ENCODE measurements at regions not wholly inside any gene's neighbourhood (a gene's known extent, or its start where the extent isn't known, plus 50 kb on each side); places are given as distances from the start of the nearest gene placed in this dataset.

- TF ChIP-seq EZH2 (IDR thresholded peaks at IDR 0.05; ENCODE audit: low read depth, unreplicated experiment) = no peak
- TF ChIP-seq CTCF (conservative IDR thresholded peaks at IDR 0.05; ENCODE audit: low read depth in 2 of 2) = no peak
- no peak for TF ChIP-seq POLR2AphosphoS5 (IDR thresholded peaks at IDR 0.05; ENCODE audit: low read depth)
- TF ChIP-seq CREB1 (CRISPR knock-in tag; IDR thresholded peaks at IDR 0.05; ENCODE audit: low read depth) = no peak
These were observed 1745.6 kb upstream of the CELF4 start for GRCh38 chr18:39311111-39311712.

Measured in GM23338 (cell line).